Psoas muscle (tissue), 7 donors: ENCODE measurements at regions not wholly inside any gene's neighbourhood (a gene's known extent, or its start where the extent isn't known, plus 50 kb on each side); places are given as distances from the start of the nearest gene placed in this dataset.

ENCODE experiments used
- ATAC-seq, 4 donors: fragments of 200-7000 bp; cut with Tn5 transposase; one replicate each; pipeline ENCODE4 v1.9.1; 2020; ENCODE audit warnings: moderate library complexity in 3 of 4, mild to moderate bottlenecking in 2 of 4
- DNase-seq, 2 donors: peaks; one replicate each; pipeline ENCODE4 v3.0.0-alpha.2; 2020
- H3K27ac ChIP-seq: fragments of 200-600 bp; one replicate; pipeline ENCODE4 v1.8.0; 2022
- H3K27me3 ChIP-seq, 3 donors: fragments of 200-600 bp in 1 of 3; one replicate each; pipeline versions ENCODE4 v1.6.1 to v1.8.0; 2013 to 2022; ENCODE audit warnings: low read length in 2 of 3, mild to moderate bottlenecking in 2 of 3, moderate library complexity in 1 of 3; ENCODE audit not compliant: insufficient read depth in 3 of 3
- H3K36me3 ChIP-seq, 2 donors: fragments of 200-600 bp in 1 of 2; one replicate each; pipeline versions ENCODE4 v1.6.1 to v1.8.0; 2013 to 2022; ENCODE audit warnings: low read depth in 1 of 2, mild to moderate bottlenecking in 1 of 2, moderate library complexity in 1 of 2; ENCODE audit not compliant: insufficient read depth in 1 of 2
- H3K4me1 ChIP-seq: fragments of 200-600 bp; one replicate; pipeline ENCODE4 v1.8.0; 2022
- H3K4me3 ChIP-seq: fragments of 200-600 bp; one replicate; pipeline ENCODE4 v1.8.0; 2022; ENCODE audit warnings: mild to moderate bottlenecking
- H3K9me3 ChIP-seq: fragments of 200-600 bp; one replicate; pipeline ENCODE4 v1.8.0; 2022
- WGBS, 3 donors: extraction: QIAGEN DNeasy Blood & Tissue Kit; methylation state at CpG; one replicate each; pipeline versions ENCODE4 v1.1.6 to v1.1.7; 2013; 5-methylcytosine and 5-hydroxymethylcytosine counted together
- intact Hi-C, 2 donors: fragments of 100-400 bp; cut with DNase I; formaldehyde crosslinking; loops; one replicate each; pipeline versions ENCODE4 v1.11.0 to v1.14.2; 2022
- TF ChIP-seq, protein P1 (sequence below): fragments of 200-600 bp; IDR thresholded peaks from one replicate; pipeline ENCODE4 v1.8.0; 2022; ENCODE audit warnings: antibody characterized with exemption
- donor health status: healthy with polysubstance abuse.
- donor health status: DM: no; HTN: no; CAD: no; lungs with moderate emphysema.
- donor health status: Bipolar disorder and iron deficiency.
- donor health status: healthy.
- donor health status: DM: yes; HTN: yes; CAD: no.
- donor health status: DM: no; HTN: no; CAD: no.
- donor health status: DM: yes; HTN: yes; CAD: no.

DNA sequence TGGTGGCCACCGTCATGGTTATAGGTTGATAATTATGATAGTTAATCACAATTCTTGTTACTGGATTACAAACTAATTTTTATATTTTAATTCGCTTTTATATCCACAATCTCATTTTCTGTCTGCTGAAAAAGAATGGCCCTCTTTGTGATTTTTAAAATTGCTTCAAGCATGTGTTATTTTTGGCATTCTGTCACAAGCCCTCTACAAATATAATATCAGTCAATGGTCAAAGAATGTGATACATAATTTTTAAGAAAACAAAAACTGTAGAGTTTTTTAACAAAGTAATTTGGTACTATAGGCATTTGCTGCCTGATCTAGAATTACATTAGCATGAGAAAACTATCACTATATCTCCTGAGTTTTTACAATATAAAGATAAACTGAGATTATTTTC is 352.0 kb upstream of the TMTC1 start:
- Histone ChIP-seq H3K27me3 (no peaks in the 10 kb centered on the region), H3K4me3 (no peak overlapping the region), H3K27ac (no peak overlapping the region), H3K4me1 (no peaks in the 10 kb centered on the region), H3K9me3 (peaks cover 7% of the 10 kb centered on the region), H3K36me3 (no peaks in the 10 kb centered on the region)
- intact Hi-C loops = no loop called here
- 68 to 84% (median 81%) methylated on average over 2 of the region's 2 CpGs for WGBS, 3 donors
- ATAC-seq = no peak
- DNase-seq = no peak
- TF ChIP-seq, protein P1, sequence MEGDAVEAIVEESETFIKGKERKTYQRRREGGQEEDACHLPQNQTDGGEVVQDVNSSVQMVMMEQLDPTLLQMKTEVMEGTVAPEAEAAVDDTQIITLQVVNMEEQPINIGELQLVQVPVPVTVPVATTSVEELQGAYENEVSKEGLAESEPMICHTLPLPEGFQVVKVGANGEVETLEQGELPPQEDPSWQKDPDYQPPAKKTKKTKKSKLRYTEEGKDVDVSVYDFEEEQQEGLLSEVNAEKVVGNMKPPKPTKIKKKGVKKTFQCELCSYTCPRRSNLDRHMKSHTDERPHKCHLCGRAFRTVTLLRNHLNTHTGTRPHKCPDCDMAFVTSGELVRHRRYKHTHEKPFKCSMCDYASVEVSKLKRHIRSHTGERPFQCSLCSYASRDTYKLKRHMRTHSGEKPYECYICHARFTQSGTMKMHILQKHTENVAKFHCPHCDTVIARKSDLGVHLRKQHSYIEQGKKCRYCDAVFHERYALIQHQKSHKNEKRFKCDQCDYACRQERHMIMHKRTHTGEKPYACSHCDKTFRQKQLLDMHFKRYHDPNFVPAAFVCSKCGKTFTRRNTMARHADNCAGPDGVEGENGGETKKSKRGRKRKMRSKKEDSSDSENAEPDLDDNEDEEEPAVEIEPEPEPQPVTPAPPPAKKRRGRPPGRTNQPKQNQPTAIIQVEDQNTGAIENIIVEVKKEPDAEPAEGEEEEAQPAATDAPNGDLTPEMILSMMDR = no peak

DNA sequence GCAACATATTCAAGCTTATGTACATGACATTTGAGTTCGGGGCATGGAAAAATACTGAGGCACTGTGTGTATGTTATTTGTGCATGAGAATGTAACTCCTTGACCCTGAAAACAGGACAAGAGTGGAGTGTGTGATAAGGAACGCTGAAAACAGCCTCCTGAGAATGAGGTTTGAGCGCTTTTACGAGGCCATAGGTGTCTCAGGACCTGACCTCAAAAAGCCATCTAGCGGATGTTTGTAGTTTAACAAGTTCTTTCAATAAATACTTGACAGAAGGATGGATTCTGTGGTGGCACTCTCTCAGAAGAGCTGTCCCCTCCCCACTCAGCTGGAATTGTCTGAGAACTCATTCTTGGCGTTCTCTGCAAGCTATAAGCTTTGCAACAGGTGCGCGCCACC is 350.5 kb upstream of the TMTC1 start:
- Histone ChIP-seq H3K4me3 (no peak overlapping the region), H3K36me3 (no peaks in the 10 kb centered on the region), H3K27ac (no peak overlapping the region), H3K4me1 (no peaks in the 10 kb centered on the region), H3K9me3 (peaks cover 3% of the 10 kb centered on the region), H3K27me3 (no peaks in the 10 kb centered on the region)
- 82 to 87% (median 87%) methylated on average over 8 of the region's 8 CpGs for WGBS, 3 donors
- intact Hi-C loops = no loop called here
- TF ChIP-seq, protein P1 = no peak
- ATAC-seq (no peak), DNase-seq (no peak)

DNA sequence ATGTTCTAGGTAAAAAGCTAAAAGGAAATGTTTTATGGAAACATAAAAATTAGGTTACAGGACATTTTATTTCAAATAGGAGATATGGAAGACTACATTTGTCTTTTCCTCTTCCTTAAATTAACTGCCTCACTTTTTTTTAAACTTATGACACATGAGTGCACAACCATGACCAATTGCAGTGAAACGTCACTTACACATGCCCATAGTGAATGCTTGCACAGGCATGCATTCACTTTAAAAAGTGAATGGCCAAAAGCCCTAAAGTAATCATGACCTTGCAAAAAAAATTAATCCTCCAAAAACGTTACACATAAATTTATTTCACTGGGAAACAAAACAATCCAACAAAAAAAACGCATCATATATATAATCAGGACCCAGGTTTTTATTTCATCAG is 343.2 kb upstream of the TMTC1 start:
- Histone ChIP-seq H3K9me3 (no peaks in the 10 kb centered on the region), H3K27ac (no peak overlapping the region), H3K36me3 (no peaks in the 10 kb centered on the region), H3K4me3 (no peak overlapping the region), H3K27me3 (no peaks in the 10 kb centered on the region), H3K4me1 (no peaks in the 10 kb centered on the region)
- DNase-seq (no peak), ATAC-seq (no peak)
- WGBS, 3 donors = 43 to 55% (median 44%) methylated on average over 3 of the region's 3 CpGs
- TF ChIP-seq, protein P1 = no peak
- intact Hi-C loops = no loop called here

DNA sequence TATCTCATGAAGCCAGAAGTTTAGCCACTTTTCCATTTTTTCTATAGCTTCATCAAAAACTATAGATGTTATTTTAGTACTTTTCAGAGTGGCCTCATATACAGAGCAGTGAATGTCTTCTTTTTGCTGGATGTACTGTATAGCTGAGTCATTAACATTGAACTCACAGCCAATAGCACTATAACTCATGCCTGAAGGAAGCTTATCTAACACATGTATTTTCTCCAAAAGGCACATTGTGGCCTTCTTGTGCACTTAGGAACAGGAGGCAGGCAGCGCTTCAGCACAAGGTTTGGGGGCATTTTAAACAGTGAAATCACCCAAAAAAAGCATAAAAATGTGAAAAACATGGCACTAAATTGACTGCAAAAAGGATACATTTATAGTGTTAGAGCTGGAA is 336.8 kb upstream of the TMTC1 start:
- ATAC-seq (no peak), DNase-seq (no peak)
- 86 to 100% (median 92%) methylated on average over 1 of the region's 1 CpG for WGBS, 3 donors
- Histone ChIP-seq H3K4me1 (no peaks in the 10 kb centered on the region), H3K36me3 (no peaks in the 10 kb centered on the region), H3K9me3 (no peaks in the 10 kb centered on the region), H3K27me3 (no peaks in the 10 kb centered on the region), H3K27ac (no peak overlapping the region), H3K4me3 (no peak overlapping the region)
- intact Hi-C loops = no loop called here
- TF ChIP-seq, protein P1 = no peak

DNA sequence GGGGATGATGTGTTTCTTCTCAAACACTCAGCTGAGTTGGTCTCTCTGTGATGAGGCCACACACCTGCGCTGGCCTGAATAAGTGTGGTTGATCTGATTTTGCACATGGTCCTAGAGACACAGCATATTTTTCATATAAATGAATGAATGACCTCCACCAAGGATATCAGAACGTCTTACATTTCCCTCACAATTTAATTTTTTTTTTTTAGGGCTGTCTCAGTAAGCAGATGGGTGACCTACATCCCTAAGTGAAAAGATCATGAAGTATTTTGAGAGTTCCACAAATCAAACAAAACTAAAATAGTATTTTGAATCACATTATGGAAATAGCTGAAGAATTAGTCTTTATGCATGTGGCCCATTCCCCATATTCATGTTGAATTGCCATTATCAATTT is 333.7 kb upstream of the TMTC1 start:
- no peak for ATAC-seq
- Histone ChIP-seq H3K4me1 (no peaks in the 10 kb centered on the region), H3K36me3 (no peaks in the 10 kb centered on the region), H3K9me3 (no peaks in the 10 kb centered on the region), H3K27me3 (no peaks in the 10 kb centered on the region), H3K4me3 (no peak overlapping the region), H3K27ac (no peak overlapping the region)
- TF ChIP-seq, protein P1 = no peak
- DNase-seq = no peak
- intact Hi-C loops = no loop called here
- 49 to 74% (median 66%) methylated on average over 2 of the region's 2 CpGs for WGBS, 3 donors
